CD4-positive, alpha-beta T cell (primary cell): ENCODE measurements at regions not wholly inside any gene's neighbourhood (a gene's known extent, or its start where the extent isn't known, plus 50 kb on each side); places are given as distances from the start of the nearest gene placed in this dataset.

Source experiments
- ATAC-seq: fragments of 200-7000 bp; cut with Tn5 transposase; one replicate; pipeline ENCODE4 v1.10.0; 2022; ENCODE audit warnings: mild to moderate bottlenecking; ENCODE audit not compliant: poor library complexity
- CTCF ChIA-PET: fragments of 350-600 bp; sonication (Branson Sonifier 250); formaldehyde crosslinking; loops from one replicate; lab custom pipeline; 2021; ENCODE audit warnings: antibody characterized with exemption, inconsistent platforms; lab: Charles Lee
- POLR2A ChIA-PET: fragments of 350-600 bp; sonication (Branson Sonifier 250); formaldehyde crosslinking; loops from one replicate; lab custom pipeline; 2021; ENCODE audit warnings: antibody characterized with exemption, inconsistent platforms; lab: Charles Lee
- DNase-seq, 14 experiments: peaks; one replicate each; pipeline ENCODE4 v3.0.0-alpha.2; 2013 to 2020; ENCODE audit warnings: mixed read lengths in 2 of 14
- H3K27ac ChIP-seq, 2 donors: one replicate each; pipeline versions ENCODE4 v1.5.1 to v1.7.0; 2013; ENCODE audit warnings: low read length in 2 of 2, low read depth in 1 of 2, mild to moderate bottlenecking in 1 of 2
- H3K27me3 ChIP-seq, 2 experiments: 1 replicate in 1 of 2; 2 replicates in 1 of 2; pipeline versions ENCODE4 v1.6.1 to v1.7.0; 2013; ENCODE audit warnings: low read length in 2 of 2, control low read depth in 1 of 2, mild to moderate bottlenecking in 1 of 2, moderate library complexity in 1 of 2; ENCODE audit not compliant: insufficient read depth in 2 of 2, control insufficient read depth in 1 of 2
- H3K36me3 ChIP-seq: one replicate; pipeline ENCODE4 v1.6.1; 2013; ENCODE audit warnings: low read length, control low read depth; ENCODE audit not compliant: insufficient read depth
- H3K4me1 ChIP-seq: one replicate; pipeline ENCODE4 v1.6.1; 2013; ENCODE audit warnings: low read length, control low read depth; ENCODE audit not compliant: insufficient read depth
- H3K4me3 ChIP-seq: one replicate; pipeline ENCODE4 v1.5.1; 2013; ENCODE audit warnings: mild to moderate bottlenecking, low read length, moderate library complexity
- H3K9me3 ChIP-seq, 2 experiments: 1 replicate in 1 of 2; 2 replicates in 1 of 2; pipeline versions ENCODE4 v1.6.1 to v1.7.0; 2013; ENCODE audit warnings: low read length in 2 of 2, mild to moderate bottlenecking in 2 of 2, control low read depth in 1 of 2, moderate library complexity in 1 of 2; ENCODE audit not compliant: control insufficient read depth in 1 of 2, insufficient read depth in 1 of 2
- H3K27ac Mint-ChIP-seq: one replicate; pipeline ENCODE4 v1.8.0; 2020; ENCODE audit warnings: mixed read lengths
- H3K27me3 Mint-ChIP-seq: one replicate; pipeline ENCODE4 v1.8.0; 2021; ENCODE audit warnings: mixed read lengths
- H3K36me3 Mint-ChIP-seq: one replicate; pipeline ENCODE4 v1.8.0; 2021; ENCODE audit warnings: low read depth, mixed read lengths
- H3K4me1 Mint-ChIP-seq: one replicate; pipeline ENCODE4 v1.8.0; 2021; ENCODE audit warnings: low read depth, mixed read lengths
- H3K4me3 Mint-ChIP-seq: one replicate; pipeline ENCODE4 v1.8.0; 2020; ENCODE audit warnings: mild to moderate bottlenecking, mixed read lengths
- H3K9me3 Mint-ChIP-seq: one replicate; pipeline ENCODE4 v1.8.0; 2020; ENCODE audit warnings: mixed read lengths
- CTCF ChIP-seq: fragments of 200-600 bp; IDR thresholded peaks from one replicate; pipeline ENCODE4 v1.8.0; 2022; ENCODE audit warnings: antibody characterized with exemption, mild to moderate bottlenecking
- intact Hi-C, 2 experiments: fragments of 100-400 bp; cut with DNase I in 1 of 2; cut with micrococcal nuclease in 1 of 2; formaldehyde crosslinking; loops; one replicate each; pipeline versions ENCODE4 v1.15.1 to v1.9.0; 2023 to 2025; cut with DNase I, micrococcal nuclease

GRCh38 chr11:130583801-130584211 is 135.4 kb downstream of the ADAMTS15 start:
- H3K36me3 Mint-ChIP-seq, result no peaks in the 10 kb centered on the region
- POLR2A ChIA-PET, result no interaction called here
- no peaks in the 10 kb centered on the region for H3K36me3 ChIP-seq

GRCh38 chr11:130585545-130585944 is 137.1 kb downstream of the ADAMTS15 start:
- no peak for TF ChIP-seq CTCF
- no peaks in the 10 kb centered on the region for H3K9me3 ChIP-seq
- H3K27ac ChIP-seq, result no peak overlapping the region
- Mint-ChIP-seq H3K4me1 (no peaks in the 10 kb centered on the region), H3K27ac (no peak overlapping the region), H3K9me3 (peaks cover 8% of the 10 kb centered on the region), H3K27me3 (peaks cover 8% of the 10 kb centered on the region), H3K36me3 (no peaks in the 10 kb centered on the region), H3K4me3 (no peak overlapping the region)
- no peaks in the 10 kb centered on the region for H3K4me1 ChIP-seq
- intact Hi-C loops, result no loop called here
- POLR2A ChIA-PET, result no interaction called here
- DNase-seq (no peak), ATAC-seq (no peak)
- H3K27me3 ChIP-seq, result peaks cover 0 to 3% of the 10 kb centered on the region in 2 experiments
- no peak overlapping the region for H3K4me3 ChIP-seq
- CTCF ChIA-PET, result no interaction called here
- no peaks in the 10 kb centered on the region for H3K36me3 ChIP-seq

More at GRCh38 chr11:130583801-130584211, 135.4 kb downstream of the ADAMTS15 start:
- ATAC-seq, result no peak
- no peak for DNase-seq
- Mint-ChIP-seq H3K27ac (no peak overlapping the region), H3K27me3 (peaks cover 8% of the 10 kb centered on the region), H3K9me3 (peaks cover 8% of the 10 kb centered on the region), H3K4me1 (no peaks in the 10 kb centered on the region), H3K4me3 (no peak overlapping the region)
- CTCF ChIA-PET, result no interaction called here
- Histone ChIP-seq H3K4me3 (no peak overlapping the region), H3K4me1 (no peaks in the 10 kb centered on the region), H3K27me3 (peaks cover 0 to 3% of the 10 kb centered on the region in 2 experiments), H3K27ac (no peak overlapping the region), H3K9me3 (no peaks in the 10 kb centered on the region)
- intact Hi-C loops, result no loop called here
- TF ChIP-seq CTCF, result no peak

- no peak overlapping the region for H3K4me3 ChIP-seq
- no peak for TF ChIP-seq CTCF
- peaks cover 8% of the 10 kb centered on the region for H3K9me3 Mint-ChIP-seq
- ATAC-seq (no peak), DNase-seq (no peak)
- CTCF ChIA-PET, result no interaction called here
- POLR2A ChIA-PET, result no interaction called here
- no peak overlapping the region for H3K27ac ChIP-seq
- peaks cover 8% of the 10 kb centered on the region for H3K27me3 Mint-ChIP-seq
- no peak overlapping the region for H3K27ac Mint-ChIP-seq
- intact Hi-C loops, result no loop called here
- no peaks in the 10 kb centered on the region for H3K4me1 ChIP-seq
- H3K4me3 Mint-ChIP-seq, result no peak overlapping the region
- H3K4me1 Mint-ChIP-seq, result no peaks in the 10 kb centered on the region
- H3K36me3 ChIP-seq, result no peaks in the 10 kb centered on the region
- peaks cover 0 to 3% of the 10 kb centered on the region in 2 experiments for H3K27me3 ChIP-seq
- H3K36me3 Mint-ChIP-seq, result no peaks in the 10 kb centered on the region
- no peaks in the 10 kb centered on the region for H3K9me3 ChIP-seq
Observed at GRCh38 chr11:130587658-130588057, 139.2 kb downstream of the ADAMTS15 start.
